NCI-H146 treated with DMSO at 0.1 percent for 48 hours (cell line): ENCODE measurements at regions not wholly inside any gene's neighbourhood (a gene's known extent, or its start where the extent isn't known, plus 50 kb on each side); places are given as distances from the start of the nearest gene placed in this dataset.
"Not testable (repeated sequence)": the region's sequence is repeated elsewhere in the genome, so short reads cannot be mapped to it uniquely, and the experiment has no call there.

ENCODE experiments used
- DNase-seq: peaks from one replicate; lab custom pipeline; 2025; ENCODE audit not compliant: unreplicated experiment; lab: John Stamatoyannopoulos, UW

- no peak for DNase-seq
These were observed 106.1 kb upstream of the FRG1 start for GRCh38 chr4:189834616-189835015.

GRCh38 chr4:189835505-189835904 lies 105.2 kb upstream of the FRG1 start:
- no peak for DNase-seq

- no peak for DNase-seq
These were observed 103.2 kb upstream of the FRG1 start for GRCh38 chr4:189837471-189837870.

- no peak for DNase-seq
These were observed 101.7 kb upstream of the FRG1 start for GRCh38 chr4:189838821-189839497.

- DNase-seq, result no peak
These were observed 100.3 kb upstream of the FRG1 start for GRCh38 chr4:189840356-189840755.

GRCh38 chr4:189843413-189844009 lies 97.2 kb upstream of the FRG1 start:
- DNase-seq, result no peak

GRCh38 chr4:189845145-189845846 lies 95.4 kb upstream of the FRG1 start:
- no peak for DNase-seq

- not testable (repeated sequence) for DNase-seq
These were observed 94.6 kb upstream of the FRG1 start for GRCh38 chr4:189846094-189846493.

GRCh38 chr4:189846608-189847007 lies 94.1 kb upstream of the FRG1 start:
- DNase-seq, result not testable (repeated sequence)

GRCh38 chr4:189848672-189849071 lies 92.0 kb upstream of the FRG1 start:
- DNase-seq, result not testable (repeated sequence)

- no peak for DNase-seq
These were observed 90.3 kb upstream of the FRG1 start for GRCh38 chr4:189850239-189850856.

- DNase-seq, result no peak
These were observed 82.2 kb upstream of the FRG1 start for GRCh38 chr4:189858435-189858834.

GRCh38 chr4:189861101-189861500 lies 79.6 kb upstream of the FRG1 start:
- DNase-seq, result no peak

- DNase-seq, result no peak
These were observed 71.4 kb upstream of the FRG1 start for GRCh38 chr4:189869236-189869635.

- no peak for DNase-seq
These were observed 70.0 kb upstream of the FRG1 start for GRCh38 chr4:189870511-189871234.

GRCh38 chr4:189874591-189874990 lies 66.1 kb upstream of the FRG1 start:
- no peak for DNase-seq

- DNase-seq, result not testable (repeated sequence)
These were observed 59.5 kb upstream of the FRG1 start for GRCh38 chr4:189881190-189881589.

- DNase-seq, result not testable (repeated sequence)
These were observed 52.3 kb upstream of the FRG1 start for GRCh38 chr4:189888407-189888806.
